ENCODE measurements at regions not wholly inside any gene's neighbourhood (a gene's known extent, or its start where the extent isn't known, plus 50 kb on each side); places are given as distances from the start of the nearest gene placed in this dataset.
"Not testable (repeated sequence)": the region's sequence is repeated elsewhere in the genome, so short reads cannot be mapped to it uniquely, and the experiment has no call there.

DNA sequence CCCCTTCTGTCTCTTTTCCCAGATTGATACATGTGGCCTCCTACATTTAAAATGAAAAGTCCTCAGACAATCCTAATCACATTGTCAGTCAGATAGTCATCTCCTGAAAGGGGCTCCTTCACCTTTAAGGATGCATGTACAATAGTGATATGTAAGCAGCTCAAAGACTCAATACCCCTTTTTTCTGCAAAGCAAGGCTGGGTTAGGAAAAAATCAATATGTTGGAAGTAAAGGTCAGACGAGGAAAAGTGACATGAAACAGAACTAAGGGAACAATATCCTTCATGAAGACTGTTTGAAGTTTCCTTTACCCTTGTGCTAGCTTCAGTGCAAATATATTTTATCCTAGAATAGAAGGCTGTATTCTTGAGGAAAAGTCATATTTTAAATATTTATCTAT, 539.3 kb downstream of the NR2F2 start:
- no peaks in the 10 kb centered on the region for H3K27me3 ChIP-seq (ENCODE audit: low read depth, low read length)
- no peak overlapping the region for H3K9ac ChIP-seq (ENCODE audit: low read length)
- no peaks in the 10 kb centered on the region for H3K79me2 ChIP-seq (ENCODE audit: low read length)
- no peak overlapping the region for H3K27ac ChIP-seq (ENCODE audit: low read length)
- TF ChIP-seq, protein P1, sequence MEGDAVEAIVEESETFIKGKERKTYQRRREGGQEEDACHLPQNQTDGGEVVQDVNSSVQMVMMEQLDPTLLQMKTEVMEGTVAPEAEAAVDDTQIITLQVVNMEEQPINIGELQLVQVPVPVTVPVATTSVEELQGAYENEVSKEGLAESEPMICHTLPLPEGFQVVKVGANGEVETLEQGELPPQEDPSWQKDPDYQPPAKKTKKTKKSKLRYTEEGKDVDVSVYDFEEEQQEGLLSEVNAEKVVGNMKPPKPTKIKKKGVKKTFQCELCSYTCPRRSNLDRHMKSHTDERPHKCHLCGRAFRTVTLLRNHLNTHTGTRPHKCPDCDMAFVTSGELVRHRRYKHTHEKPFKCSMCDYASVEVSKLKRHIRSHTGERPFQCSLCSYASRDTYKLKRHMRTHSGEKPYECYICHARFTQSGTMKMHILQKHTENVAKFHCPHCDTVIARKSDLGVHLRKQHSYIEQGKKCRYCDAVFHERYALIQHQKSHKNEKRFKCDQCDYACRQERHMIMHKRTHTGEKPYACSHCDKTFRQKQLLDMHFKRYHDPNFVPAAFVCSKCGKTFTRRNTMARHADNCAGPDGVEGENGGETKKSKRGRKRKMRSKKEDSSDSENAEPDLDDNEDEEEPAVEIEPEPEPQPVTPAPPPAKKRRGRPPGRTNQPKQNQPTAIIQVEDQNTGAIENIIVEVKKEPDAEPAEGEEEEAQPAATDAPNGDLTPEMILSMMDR (IDR thresholded peaks at IDR 0.05; ENCODE audit: low read depth, low read length) = no peak
- no peak for TF ChIP-seq EZH2phosphoT487 (IDR thresholded peaks at IDR 0.05; ENCODE audit: low read depth)
- H3K9me3 ChIP-seq (ENCODE audit: insufficient read depth, low read length) = no peaks in the 10 kb centered on the region
- H3K4me2 ChIP-seq (ENCODE audit: low read length) = no peak overlapping the region
- no peaks in the 10 kb centered on the region for H4K20me1 ChIP-seq (ENCODE audit: insufficient read depth, low read length)
- H3K4me3 ChIP-seq (ENCODE audit: low read length) = no peak overlapping the region
- no peaks in the 10 kb centered on the region for H3K36me3 ChIP-seq (replicated peaks; ENCODE audit: low read depth, low read length)
- H3K4me1 ChIP-seq (ENCODE audit: low read length) = no peaks in the 10 kb centered on the region
- H2AFZ ChIP-seq (ENCODE audit: low read depth, low read length) = no peak overlapping the region

DNA sequence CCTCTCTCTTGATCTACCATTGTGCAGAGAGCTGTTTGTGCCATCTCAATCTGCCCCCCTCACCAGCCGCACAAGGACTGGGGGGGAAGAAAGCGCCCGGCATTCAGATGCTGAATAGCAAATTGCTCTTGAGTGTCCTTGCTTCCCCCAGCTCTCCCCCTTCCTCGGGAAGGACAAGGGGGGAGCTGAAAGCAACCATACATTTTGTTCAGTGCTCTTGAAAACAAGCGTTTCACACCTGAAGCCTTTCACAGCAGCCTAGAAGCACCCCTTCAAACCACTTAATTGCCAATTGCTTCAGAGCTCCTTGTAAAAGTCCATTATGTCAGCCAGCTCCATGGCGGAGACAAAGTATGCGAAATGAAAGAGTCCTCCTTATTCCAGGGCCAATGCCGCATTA, 540.1 kb downstream of the NR2F2 start:
- no peaks in the 10 kb centered on the region for H3K36me3 ChIP-seq (replicated peaks; ENCODE audit: low read depth, low read length)
- H3K79me2 ChIP-seq (ENCODE audit: low read length) = no peaks in the 10 kb centered on the region
- H4K20me1 ChIP-seq (ENCODE audit: insufficient read depth, low read length) = no peaks in the 10 kb centered on the region
- no peak overlapping the region for H3K4me2 ChIP-seq (ENCODE audit: low read length)
- no peak overlapping the region for H3K4me3 ChIP-seq (ENCODE audit: low read length)
- no peak overlapping the region for H2AFZ ChIP-seq (ENCODE audit: low read depth, low read length)
- H3K27me3 ChIP-seq (ENCODE audit: low read depth, low read length) = no peaks in the 10 kb centered on the region
- TF ChIP-seq EZH2phosphoT487 (IDR thresholded peaks at IDR 0.05; ENCODE audit: low read depth) = no peak
- TF ChIP-seq, protein P1 (IDR thresholded peaks at IDR 0.05; ENCODE audit: low read depth, low read length) = no peak
- no peaks in the 10 kb centered on the region for H3K4me1 ChIP-seq (ENCODE audit: low read length)
- H3K9ac ChIP-seq (ENCODE audit: low read length) = no peak overlapping the region
- no peak overlapping the region for H3K27ac ChIP-seq (ENCODE audit: low read length)
- no peaks in the 10 kb centered on the region for H3K9me3 ChIP-seq (ENCODE audit: insufficient read depth, low read length)

GRCh38 chr15:96877442-96877841, 546.9 kb downstream of the NR2F2 start:
- H3K4me2 ChIP-seq (ENCODE audit: low read length); H3K36me3 ChIP-seq (replicated peaks; ENCODE audit: low read depth, low read length); H3K79me2 ChIP-seq (ENCODE audit: low read length); H3K4me3 ChIP-seq (ENCODE audit: low read length); H3K27me3 ChIP-seq (ENCODE audit: low read depth, low read length); H4K20me1 ChIP-seq (ENCODE audit: insufficient read depth, low read length); H3K9me3 ChIP-seq (ENCODE audit: insufficient read depth, low read length); H2AFZ ChIP-seq (ENCODE audit: low read depth, low read length); H3K4me1 ChIP-seq (ENCODE audit: low read length); H3K27ac ChIP-seq (ENCODE audit: low read length); H3K9ac ChIP-seq (ENCODE audit: low read length): not testable (repeated sequence)

GRCh38 chr15:96878129-96878528, 547.6 kb downstream of the NR2F2 start:
- no peak for TF ChIP-seq EZH2phosphoT487 (IDR thresholded peaks at IDR 0.05; ENCODE audit: low read depth)
- TF ChIP-seq, protein P1 (IDR thresholded peaks at IDR 0.05; ENCODE audit: low read depth, low read length) = no peak
- Histone ChIP-seq H3K9ac (ENCODE audit: low read length) (no peak overlapping the region), H4K20me1 (ENCODE audit: insufficient read depth, low read length) (no peaks in the 10 kb centered on the region), H3K4me3 (ENCODE audit: low read length) (no peak overlapping the region), H3K4me2 (ENCODE audit: low read length) (no peak overlapping the region), H3K27me3 (ENCODE audit: low read depth, low read length) (no peaks in the 10 kb centered on the region), H3K79me2 (ENCODE audit: low read length) (no peaks in the 10 kb centered on the region), H3K9me3 (ENCODE audit: insufficient read depth, low read length) (no peaks in the 10 kb centered on the region), H3K36me3 (replicated peaks; ENCODE audit: low read depth, low read length) (no peaks in the 10 kb centered on the region), H3K4me1 (ENCODE audit: low read length) (no peaks in the 10 kb centered on the region), H2AFZ (ENCODE audit: low read depth, low read length) (no peak overlapping the region), H3K27ac (ENCODE audit: low read length) (no peak overlapping the region)

Measured in OCI-LY3 (cell line).